ENCODE measurements at regions not wholly inside any gene's neighbourhood (a gene's known extent, or its start where the extent isn't known, plus 50 kb on each side); places are given as distances from the start of the nearest gene placed in this dataset.
"Not testable (repeated sequence)": the region's sequence is repeated elsewhere in the genome, so short reads cannot be mapped to it uniquely, and the experiment has no call there.

DNA sequence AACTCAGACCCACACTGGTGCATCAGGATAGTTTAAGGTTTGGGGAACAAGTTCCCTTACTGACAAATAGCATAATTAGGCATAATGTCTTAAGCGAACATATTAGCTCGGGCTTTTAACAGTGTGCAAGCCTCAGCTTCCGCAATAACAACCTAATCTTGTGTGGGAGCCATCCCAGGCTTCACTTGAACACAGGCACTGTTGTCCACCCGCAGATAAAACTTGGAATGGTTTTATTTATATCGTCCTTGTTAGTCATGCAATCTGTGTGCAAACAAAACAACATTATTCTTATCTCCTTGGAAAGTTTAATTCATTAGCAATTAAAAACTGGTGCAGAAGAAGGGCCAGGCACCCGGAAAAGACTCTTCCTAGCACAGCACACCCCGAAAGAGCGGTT lies 107.4 kb downstream of the LMO4 start:
- TF ChIP-seq, protein P1, sequence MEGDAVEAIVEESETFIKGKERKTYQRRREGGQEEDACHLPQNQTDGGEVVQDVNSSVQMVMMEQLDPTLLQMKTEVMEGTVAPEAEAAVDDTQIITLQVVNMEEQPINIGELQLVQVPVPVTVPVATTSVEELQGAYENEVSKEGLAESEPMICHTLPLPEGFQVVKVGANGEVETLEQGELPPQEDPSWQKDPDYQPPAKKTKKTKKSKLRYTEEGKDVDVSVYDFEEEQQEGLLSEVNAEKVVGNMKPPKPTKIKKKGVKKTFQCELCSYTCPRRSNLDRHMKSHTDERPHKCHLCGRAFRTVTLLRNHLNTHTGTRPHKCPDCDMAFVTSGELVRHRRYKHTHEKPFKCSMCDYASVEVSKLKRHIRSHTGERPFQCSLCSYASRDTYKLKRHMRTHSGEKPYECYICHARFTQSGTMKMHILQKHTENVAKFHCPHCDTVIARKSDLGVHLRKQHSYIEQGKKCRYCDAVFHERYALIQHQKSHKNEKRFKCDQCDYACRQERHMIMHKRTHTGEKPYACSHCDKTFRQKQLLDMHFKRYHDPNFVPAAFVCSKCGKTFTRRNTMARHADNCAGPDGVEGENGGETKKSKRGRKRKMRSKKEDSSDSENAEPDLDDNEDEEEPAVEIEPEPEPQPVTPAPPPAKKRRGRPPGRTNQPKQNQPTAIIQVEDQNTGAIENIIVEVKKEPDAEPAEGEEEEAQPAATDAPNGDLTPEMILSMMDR (IDR thresholded peaks at IDR 0.05), result not testable (repeated sequence)
- not testable (repeated sequence) for TF ChIP-seq POLR2A (IDR thresholded peaks at IDR 0.05)

Measured in suprapubic skin (tissue), 3 donors.